Suprapubic skin (tissue), 3 donors: ENCODE measurements at regions not wholly inside any gene's neighbourhood (a gene's known extent, or its start where the extent isn't known, plus 50 kb on each side); places are given as distances from the start of the nearest gene placed in this dataset.

Experiments used
- EP300 ChIP-seq: sonication (generic); formaldehyde crosslinking; IDR thresholded peaks from one replicate; pipeline ENCODE4 v1.6.1; 2017; ENCODE audit warnings: antibody characterized with exemption
- POLR2A ChIP-seq, 2 donors: fragments of 450-650 bp; IDR thresholded peaks; one replicate each; pipeline ENCODE4 v1.6.1; 2017; ENCODE audit warnings: antibody characterized with exemption in 2 of 2, mild to moderate bottlenecking in 2 of 2, moderate library complexity in 2 of 2
- TF ChIP-seq, protein P1 (sequence below), 2 donors: fragments of 200-600 bp in 1 of 2; fragments of 450-650 bp in 1 of 2; sonication (generic) in 1 of 2; IDR thresholded peaks; one replicate each; pipeline ENCODE4 v1.5.1; 2016 to 2019; ENCODE audit warnings: antibody characterized with exemption in 2 of 2, mild to moderate bottlenecking in 1 of 2, moderate library complexity in 1 of 2

DNA sequence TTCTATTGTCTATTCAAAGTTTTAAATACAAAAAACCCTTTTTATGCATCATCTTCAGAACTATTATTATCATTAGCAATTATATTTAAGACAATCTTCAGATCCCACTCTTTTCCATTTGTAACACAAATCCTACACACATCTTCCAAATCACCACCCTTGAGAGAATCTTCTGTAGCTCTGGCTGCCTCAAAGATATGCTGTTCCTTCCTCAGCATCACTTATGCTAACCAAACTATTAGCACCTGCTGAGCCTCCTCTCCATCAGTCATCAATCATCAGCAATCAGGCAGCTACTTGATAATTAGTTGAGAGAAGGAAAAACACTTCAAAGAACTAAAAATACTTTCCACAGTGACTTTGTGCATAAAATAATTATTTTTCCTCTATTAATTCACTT, 1082.2 kb downstream of the C4orf33 start:
- TF ChIP-seq, protein P1, sequence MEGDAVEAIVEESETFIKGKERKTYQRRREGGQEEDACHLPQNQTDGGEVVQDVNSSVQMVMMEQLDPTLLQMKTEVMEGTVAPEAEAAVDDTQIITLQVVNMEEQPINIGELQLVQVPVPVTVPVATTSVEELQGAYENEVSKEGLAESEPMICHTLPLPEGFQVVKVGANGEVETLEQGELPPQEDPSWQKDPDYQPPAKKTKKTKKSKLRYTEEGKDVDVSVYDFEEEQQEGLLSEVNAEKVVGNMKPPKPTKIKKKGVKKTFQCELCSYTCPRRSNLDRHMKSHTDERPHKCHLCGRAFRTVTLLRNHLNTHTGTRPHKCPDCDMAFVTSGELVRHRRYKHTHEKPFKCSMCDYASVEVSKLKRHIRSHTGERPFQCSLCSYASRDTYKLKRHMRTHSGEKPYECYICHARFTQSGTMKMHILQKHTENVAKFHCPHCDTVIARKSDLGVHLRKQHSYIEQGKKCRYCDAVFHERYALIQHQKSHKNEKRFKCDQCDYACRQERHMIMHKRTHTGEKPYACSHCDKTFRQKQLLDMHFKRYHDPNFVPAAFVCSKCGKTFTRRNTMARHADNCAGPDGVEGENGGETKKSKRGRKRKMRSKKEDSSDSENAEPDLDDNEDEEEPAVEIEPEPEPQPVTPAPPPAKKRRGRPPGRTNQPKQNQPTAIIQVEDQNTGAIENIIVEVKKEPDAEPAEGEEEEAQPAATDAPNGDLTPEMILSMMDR (IDR thresholded peaks at IDR 0.05): no peak
- TF ChIP-seq POLR2A (IDR thresholded peaks at IDR 0.05): no peak
- TF ChIP-seq EP300: no peak
